ENCODE measurements at regions not wholly inside any gene's neighbourhood (a gene's known extent, or its start where the extent isn't known, plus 50 kb on each side); places are given as distances from the start of the nearest gene placed in this dataset.

- intact Hi-C loops (cut with DNase I), result no loop called here
- Histone ChIP-seq H3K9me3 (no peaks in the 10 kb centered on the region), H3K27ac (no peak overlapping the region), H3K4me3 (no peak overlapping the region), H3K4me1 (replicated peaks) (no peaks in the 10 kb centered on the region), H3K27me3 (replicated peaks; ENCODE audit: insufficient read depth) (no peaks in the 10 kb centered on the region), H3K36me3 (no peaks in the 10 kb centered on the region)
- WGBS, result 94% methylated on average over 1 of the region's 1 CpG
- DNase-seq (ENCODE audit: low spot score), result no peak
- TF ChIP-seq CTCF (IDR thresholded peaks at IDR 0.05) (no peak), POLR2A (IDR thresholded peaks at IDR 0.05) (no peak), POLR2AphosphoS5 (IDR thresholded peaks at IDR 0.05) (no peak)
Measured at GRCh38 chr10:105956550-105956949, 1208.0 kb downstream of the SORCS1 start.

- 79% methylated on average over 3 of the region's 3 CpGs for WGBS
- DNase-seq (ENCODE audit: low spot score), result no peak
- H3K27me3 ChIP-seq (replicated peaks; ENCODE audit: insufficient read depth), result no peaks in the 10 kb centered on the region
- no peaks in the 10 kb centered on the region for H3K36me3 ChIP-seq
- H3K4me3 ChIP-seq, result no peak overlapping the region
- intact Hi-C loops (cut with DNase I), result no loop called here
- TF ChIP-seq POLR2AphosphoS5 (IDR thresholded peaks at IDR 0.05) (no peak), POLR2A (IDR thresholded peaks at IDR 0.05) (no peak), CTCF (IDR thresholded peaks at IDR 0.05) (no peak)
- no peaks in the 10 kb centered on the region for H3K9me3 ChIP-seq
- H3K27ac ChIP-seq, result no peak overlapping the region
- H3K4me1 ChIP-seq (replicated peaks), result no peaks in the 10 kb centered on the region
Measured at GRCh38 chr10:105953861-105954260, 1210.6 kb downstream of the SORCS1 start.

- WGBS, result 84% methylated on average over 4 of the region's 4 CpGs
- no peak for TF ChIP-seq CTCF (IDR thresholded peaks at IDR 0.05)
- no peak for TF ChIP-seq POLR2A (IDR thresholded peaks at IDR 0.05)
- TF ChIP-seq POLR2AphosphoS5 (IDR thresholded peaks at IDR 0.05), result no peak
- Histone ChIP-seq H3K9me3 (no peaks in the 10 kb centered on the region), H3K27ac (no peak overlapping the region), H3K4me1 (replicated peaks) (no peaks in the 10 kb centered on the region), H3K4me3 (no peak overlapping the region), H3K36me3 (no peaks in the 10 kb centered on the region), H3K27me3 (replicated peaks; ENCODE audit: insufficient read depth) (no peaks in the 10 kb centered on the region)
- intact Hi-C loops (cut with DNase I), result no loop called here
- no peak for DNase-seq (ENCODE audit: low spot score)
Measured at GRCh38 chr10:105953056-105953455, 1211.5 kb downstream of the SORCS1 start.

DNA sequence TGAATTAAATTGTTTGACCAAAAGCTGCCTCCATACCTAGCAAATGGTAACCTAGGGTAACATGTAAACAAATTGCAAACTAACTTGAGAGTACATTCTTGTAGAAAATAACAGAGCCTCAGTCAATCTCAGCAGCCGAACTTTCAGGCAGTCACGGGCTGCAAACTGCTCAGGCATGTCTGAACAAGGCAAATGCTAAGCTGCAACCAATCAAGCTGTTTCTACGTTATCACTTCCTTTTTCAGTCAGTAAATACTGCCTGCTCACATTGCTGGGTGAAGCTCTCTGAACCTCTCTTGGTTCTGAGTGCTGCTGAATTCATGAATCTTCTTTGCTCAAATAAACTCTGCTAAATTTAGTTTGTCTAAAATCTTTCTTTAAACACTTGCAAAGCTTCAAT is 1212.4 kb downstream of the SORCS1 start:
- Histone ChIP-seq H3K36me3 (no peaks in the 10 kb centered on the region), H3K4me1 (replicated peaks) (no peaks in the 10 kb centered on the region), H3K27ac (no peak overlapping the region), H3K27me3 (replicated peaks; ENCODE audit: insufficient read depth) (no peaks in the 10 kb centered on the region), H3K9me3 (no peaks in the 10 kb centered on the region), H3K4me3 (no peak overlapping the region)
- peak; percentile 22 for DNase-seq (ENCODE audit: low spot score)
- intact Hi-C loops (cut with DNase I), result no loop called here
- TF ChIP-seq POLR2A (IDR thresholded peaks at IDR 0.05) (no peak), POLR2AphosphoS5 (IDR thresholded peaks at IDR 0.05) (peak; percentile 7)
- WGBS, result 9% methylated on average over 3 of the region's 3 CpGs

DNA sequence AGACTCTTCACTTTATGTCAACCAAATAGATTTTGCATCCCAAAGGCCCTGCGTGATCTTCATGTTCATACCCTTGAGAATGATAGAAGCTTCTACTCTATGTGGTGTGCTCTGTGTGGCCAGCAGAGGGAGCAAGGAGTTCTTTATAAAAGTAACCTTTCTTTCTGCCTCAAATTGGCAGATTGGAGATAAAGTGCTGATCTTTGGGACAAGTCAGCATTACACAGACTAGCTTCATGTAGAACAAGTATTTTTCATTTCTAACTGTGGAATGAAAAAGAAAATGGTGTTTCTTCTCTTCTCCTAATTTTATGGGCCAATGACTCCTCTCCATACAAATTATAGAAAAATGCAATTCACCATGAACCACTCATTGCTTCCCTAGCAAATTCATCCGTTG is 1214.1 kb downstream of the SORCS1 start:
- H3K9me3 ChIP-seq, result no peaks in the 10 kb centered on the region
- peak; percentile 6 for DNase-seq (ENCODE audit: low spot score)
- 49% methylated on average over 2 of the region's 2 CpGs for WGBS
- intact Hi-C loops (cut with DNase I), result no loop called here
- H3K36me3 ChIP-seq, result no peaks in the 10 kb centered on the region
- H3K27ac ChIP-seq, result no peak overlapping the region
- TF ChIP-seq CTCF (IDR thresholded peaks at IDR 0.05) (peak in 3 of 4 experiments; percentile 42 to 53 (median 44)), POLR2A (IDR thresholded peaks at IDR 0.05) (no peak), POLR2AphosphoS5 (IDR thresholded peaks at IDR 0.05) (no peak)
- no peak overlapping the region for H3K4me3 ChIP-seq
- no peaks in the 10 kb centered on the region for H3K27me3 ChIP-seq (replicated peaks; ENCODE audit: insufficient read depth)
- no peaks in the 10 kb centered on the region for H3K4me1 ChIP-seq (replicated peaks)
